ENCODE measurements at regions not wholly inside any gene's neighbourhood (a gene's known extent, or its start where the extent isn't known, plus 50 kb on each side); places are given as distances from the start of the nearest gene placed in this dataset.
"Not testable (repeated sequence)": the region's sequence is repeated elsewhere in the genome, so short reads cannot be mapped to it uniquely, and the experiment has no call there.

- DNase-seq = no peak
These were observed 250.8 kb downstream of the DLL1 start for GRCh38 chr6:170040115-170040500.

GRCh38 chr6:170039156-170040114 is 251.4 kb downstream of the DLL1 start:
- no peak for DNase-seq

GRCh38 chr6:170038708-170039107 is 252.2 kb downstream of the DLL1 start:
- no peak for DNase-seq

DNA sequence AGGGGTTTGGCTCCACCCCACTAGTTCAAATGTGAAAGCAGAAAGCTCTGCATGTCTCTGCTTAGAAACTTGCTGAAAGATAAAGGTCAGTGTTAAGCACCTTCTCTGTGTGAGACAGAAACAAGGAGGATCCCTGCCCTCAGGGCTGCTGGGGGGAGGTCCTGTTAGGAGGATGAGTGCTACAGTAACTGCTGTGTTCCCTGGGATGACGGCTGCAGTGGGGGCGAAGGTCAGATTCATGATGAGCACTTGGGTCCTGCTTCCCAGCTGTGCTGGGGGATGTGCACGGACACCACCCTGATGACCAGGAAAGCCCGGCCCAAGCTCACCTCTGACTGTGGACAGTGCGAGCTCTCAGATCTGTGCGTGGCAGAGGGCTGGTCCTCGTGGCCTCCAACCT is 252.6 kb downstream of the DLL1 start:
- peak; percentile 79 for DNase-seq

GRCh38 chr6:170037541-170038250 is 253.2 kb downstream of the DLL1 start:
- DNase-seq = peak; percentile 59

DNA sequence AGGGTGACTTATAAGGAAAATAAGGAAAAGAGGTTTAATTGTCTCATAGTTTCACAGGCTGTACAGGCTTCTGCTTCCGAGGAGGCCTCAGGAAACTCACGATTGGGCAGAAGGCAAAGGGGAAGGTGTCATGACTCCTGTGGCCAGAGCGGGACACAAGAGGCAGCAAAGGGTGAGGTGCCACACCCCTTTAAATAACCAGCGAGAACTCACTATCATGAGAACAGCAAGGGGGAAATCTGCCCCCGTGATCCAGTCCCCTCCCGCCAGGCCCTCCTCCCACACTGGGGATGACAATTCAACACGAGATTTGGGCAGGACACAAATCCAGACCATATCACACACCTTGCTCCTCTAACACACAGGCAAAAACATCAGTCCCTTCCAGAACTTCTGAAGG is 254.0 kb downstream of the DLL1 start:
- DNase-seq = no peak

DNA sequence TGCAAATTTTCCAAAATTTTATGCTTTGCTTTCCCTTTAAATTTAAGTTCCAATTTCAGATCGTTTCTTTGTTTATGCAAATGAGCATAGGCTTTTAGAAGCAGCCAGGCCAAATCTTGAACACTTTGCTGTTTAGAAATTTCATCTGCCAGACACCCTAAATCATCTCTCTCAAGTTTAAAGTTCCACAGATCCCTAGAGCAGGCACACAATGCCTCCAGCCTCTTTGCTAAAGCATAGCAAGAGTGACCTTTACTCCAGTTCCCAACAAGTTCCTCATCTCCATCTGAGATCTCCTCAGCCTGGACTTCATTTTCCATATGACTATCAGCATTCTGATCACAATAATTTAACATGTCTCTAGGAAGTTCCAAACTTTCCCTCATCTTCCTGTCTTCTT is 254.5 kb downstream of the DLL1 start:
- not testable (repeated sequence) for DNase-seq

- peak; percentile 44 for DNase-seq
These were observed 255.0 kb downstream of the DLL1 start for GRCh38 chr6:170035901-170036304.

DNA sequence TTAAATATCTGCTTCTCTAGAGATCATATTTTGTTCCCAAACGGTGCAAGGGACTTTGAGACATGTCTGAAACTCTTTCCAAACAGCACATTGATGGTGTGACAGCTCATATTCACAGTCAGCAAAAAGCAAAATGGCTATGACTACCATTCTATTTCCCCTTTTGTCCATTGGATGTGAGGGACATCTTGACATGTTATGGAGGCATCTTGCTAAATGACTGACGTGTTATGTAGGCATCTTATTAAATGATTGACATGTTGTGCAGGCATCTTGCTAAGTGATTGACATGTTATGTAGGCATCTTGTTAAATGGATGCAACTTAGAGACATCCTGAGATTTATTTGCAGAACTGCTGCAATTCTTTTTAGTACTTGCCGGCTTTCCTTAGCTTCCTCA is 255.8 kb downstream of the DLL1 start:
- DNase-seq = no peak

- DNase-seq = no peak
These were observed 256.6 kb downstream of the DLL1 start for GRCh38 chr6:170034294-170034693.

DNA sequence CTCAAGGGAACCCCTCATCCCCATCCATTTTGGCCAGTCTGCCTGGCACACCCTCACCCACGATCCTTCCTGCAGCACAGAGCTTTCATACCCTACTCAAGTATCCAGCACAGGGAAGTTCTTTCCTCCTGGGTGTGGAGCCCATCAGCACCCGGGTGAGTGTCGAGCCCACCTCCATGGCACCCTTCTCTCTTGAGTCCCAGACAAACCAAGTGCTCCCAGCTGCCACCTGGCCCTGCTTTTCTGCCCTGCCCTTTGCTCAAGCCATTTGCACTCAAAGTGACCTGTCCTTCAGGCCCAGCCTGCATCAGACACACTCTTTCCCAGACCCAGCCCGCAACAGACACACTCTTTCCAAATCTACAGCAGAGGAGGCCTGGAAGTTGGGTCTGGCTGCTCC is 257.2 kb downstream of the DLL1 start:
- no peak for DNase-seq

DNA sequence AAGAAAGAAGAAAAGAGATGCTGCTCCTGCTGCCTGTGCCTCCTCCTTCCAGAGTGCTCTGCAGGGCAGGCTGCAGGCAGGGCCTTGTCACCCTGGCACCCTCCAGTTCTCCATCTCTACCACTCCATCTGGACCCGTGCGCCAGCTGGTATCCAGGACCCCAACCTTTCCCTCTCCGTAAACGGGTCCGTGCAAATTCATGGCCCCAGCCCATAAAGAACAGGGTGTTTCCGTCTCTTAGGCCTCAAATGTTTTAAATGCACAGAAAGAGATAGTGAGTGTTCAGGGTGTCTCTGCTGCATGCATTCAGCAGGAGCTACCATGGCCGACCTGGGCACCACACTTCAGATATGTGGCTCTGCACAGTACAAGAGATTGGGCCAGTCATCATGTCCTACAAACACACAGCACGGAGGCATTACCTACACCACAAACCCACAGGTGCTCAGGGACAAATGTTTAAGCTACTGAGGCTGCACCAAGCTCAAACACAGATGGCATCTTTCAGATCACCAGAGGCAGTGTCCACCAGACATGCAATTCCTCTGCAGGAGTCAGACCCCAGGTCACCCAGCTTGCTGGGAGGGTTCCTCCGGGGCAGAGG is 258.1 kb downstream of the DLL1 start:
- DNase-seq = no peak

DNA sequence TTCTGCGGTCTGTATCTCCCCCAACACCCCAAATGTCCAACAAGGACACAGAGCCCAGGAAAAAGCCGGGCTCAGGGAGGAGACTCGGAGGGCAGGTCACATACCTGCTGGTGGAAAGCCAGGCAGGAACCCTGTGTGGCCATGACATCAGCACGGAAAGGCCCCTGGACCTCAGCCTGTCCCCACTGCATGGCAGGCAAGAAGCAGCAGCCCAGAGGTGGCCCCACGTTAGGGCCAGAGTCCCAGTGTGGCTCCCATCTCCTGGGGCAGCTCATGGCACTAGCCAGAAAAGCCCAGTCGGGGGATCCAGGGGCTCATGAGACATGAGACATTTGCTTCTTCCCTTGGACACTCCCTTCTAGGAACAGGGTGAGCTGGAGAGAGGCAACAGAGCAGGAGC is 258.7 kb downstream of the DLL1 start:
- DNase-seq = no peak

GRCh38 chr6:170031684-170032121 is 259.2 kb downstream of the DLL1 start:
- no peak for DNase-seq

GRCh38 chr6:170030821-170031471 is 259.9 kb downstream of the DLL1 start:
- peak; percentile 96 for DNase-seq

- DNase-seq = no peak
These were observed 260.5 kb downstream of the DLL1 start for GRCh38 chr6:170030284-170030815.

DNA sequence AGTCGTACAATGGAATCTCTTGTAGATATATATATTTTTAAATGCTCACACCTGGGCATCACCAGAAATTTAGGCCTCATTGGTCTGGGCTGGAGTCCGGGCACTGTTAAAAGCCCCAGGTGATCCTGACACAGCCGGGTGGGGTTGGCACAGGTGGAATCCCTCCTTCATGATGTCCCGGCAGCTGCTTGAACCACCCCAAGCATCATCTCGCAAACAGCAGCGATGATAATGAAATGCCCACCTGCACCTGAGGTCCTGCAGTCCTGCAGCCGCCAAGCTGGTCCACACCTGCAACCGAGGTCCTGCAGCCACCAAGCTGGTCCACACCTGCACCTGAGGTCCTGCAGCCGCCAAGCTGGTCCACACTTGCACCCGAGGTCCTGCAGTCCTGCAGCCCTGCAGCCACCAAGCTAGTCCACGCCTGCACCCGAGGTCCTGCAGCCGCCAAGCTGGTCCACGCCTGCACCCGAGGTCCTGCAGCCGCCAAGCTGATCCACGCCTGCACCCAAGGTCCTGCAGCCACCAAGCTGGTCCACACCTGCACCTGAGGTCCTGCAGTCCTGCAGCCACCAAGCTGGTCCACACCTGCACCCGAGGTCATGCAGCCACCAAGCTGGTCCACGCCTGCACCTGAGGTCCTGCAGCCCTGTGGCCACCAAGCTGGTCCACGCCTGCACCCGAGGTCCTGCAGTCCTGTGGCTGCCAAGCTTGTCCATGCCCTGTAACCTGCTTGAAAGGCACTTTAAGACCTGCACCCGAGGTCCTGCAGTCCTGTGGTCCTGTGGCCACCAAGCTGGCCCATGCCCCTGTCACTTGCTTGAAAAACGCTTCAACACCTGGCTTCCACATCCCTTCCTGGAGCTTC is 261.2 kb downstream of the DLL1 start:
- no peak for DNase-seq

DNA sequence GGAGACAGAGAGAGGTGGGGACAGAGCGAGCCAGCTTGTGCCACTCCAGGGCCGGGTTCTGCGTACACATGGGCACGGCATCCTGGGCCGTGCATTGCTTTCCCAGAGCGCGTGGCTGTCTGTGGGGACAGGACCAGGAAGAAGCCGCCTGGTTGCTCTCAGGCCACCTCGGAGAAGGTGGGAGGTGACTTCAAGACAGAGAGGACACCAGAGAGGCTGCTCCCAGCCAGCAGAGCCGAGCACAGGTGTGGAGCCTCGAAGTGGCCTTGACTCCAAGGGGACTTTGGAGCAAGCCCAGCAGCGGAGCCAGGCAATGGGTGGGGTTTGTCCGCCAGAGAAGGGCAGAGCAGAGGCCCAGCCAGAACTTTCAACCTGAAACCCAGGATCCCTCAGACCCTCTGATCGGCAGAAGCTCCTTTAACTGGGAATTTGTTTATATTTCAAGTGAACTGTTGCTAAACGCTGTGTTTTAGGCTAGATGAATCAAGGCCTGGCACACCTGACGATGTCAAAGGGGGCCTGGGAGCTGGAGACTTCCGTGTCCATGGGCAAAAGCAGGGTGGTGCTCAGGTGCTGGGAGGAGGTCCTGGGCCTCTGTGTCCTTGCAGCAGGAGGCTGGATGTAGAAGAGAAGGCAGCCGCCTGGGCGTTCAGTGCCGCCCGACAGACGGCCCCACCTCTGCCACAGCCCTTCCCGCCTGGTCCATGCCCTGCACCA is 262.1 kb downstream of the DLL1 start:
- DNase-seq = peak; percentile 11

GRCh38 chr6:170027647-170028043 is 263.2 kb downstream of the DLL1 start:
- DNase-seq = peak; percentile 13

GRCh38 chr6:170026751-170027646 is 263.9 kb downstream of the DLL1 start:
- peak; percentile 37 for DNase-seq

Data from NCI-H69 (cell line).